ENCODE measurements at regions not wholly inside any gene's neighbourhood (a gene's known extent, or its start where the extent isn't known, plus 50 kb on each side); places are given as distances from the start of the nearest gene placed in this dataset.
"Not testable (repeated sequence)": the region's sequence is repeated elsewhere in the genome, so short reads cannot be mapped to it uniquely, and the experiment has no call there.

DNA sequence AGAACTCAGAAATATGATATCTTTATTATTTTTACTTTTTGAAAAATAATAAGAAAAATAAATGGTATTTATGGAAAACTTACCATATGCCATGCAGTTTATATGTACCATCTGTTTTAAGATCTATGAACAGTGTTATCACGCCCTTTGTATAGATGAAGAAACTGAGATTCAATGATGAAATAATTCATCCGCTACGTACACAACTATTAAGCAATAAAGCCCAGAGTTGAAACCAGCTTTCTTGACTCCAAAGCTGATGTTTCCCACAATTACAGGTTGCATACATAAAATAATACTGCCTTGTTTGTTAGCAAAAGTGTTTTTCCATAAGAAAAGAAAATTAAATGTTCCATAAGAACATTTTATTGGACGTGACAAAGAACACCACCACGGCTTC, 67.2 kb upstream of the BCL6 start:
- no peaks in the 10 kb centered on the region for H3K9me3 ChIP-seq
- no peak for TF ChIP-seq CTCF (IDR thresholded peaks at IDR 0.05; ENCODE audit: insufficient read depth in 1 of 2, low read depth in 1 of 2, low read length in 1 of 2, severe bottlenecking in 1 of 2, unreplicated experiment in 1 of 2)
- Mint-ChIP-seq H3K4me1 (ENCODE audit: low read depth, unreplicated experiment) (peaks cover 27% of the 10 kb centered on the region), H3K27me3 (ENCODE audit: insufficient read depth, unreplicated experiment) (no peaks in the 10 kb centered on the region), H3K36me3 (ENCODE audit: insufficient read depth, unreplicated experiment) (peaks cover 13% of the 10 kb centered on the region), H3K9me3 (ENCODE audit: unreplicated experiment) (no peaks in the 10 kb centered on the region), H3K27ac (ENCODE audit: unreplicated experiment) (no peak overlapping the region), H3K4me3 (ENCODE audit: unreplicated experiment) (no peak overlapping the region)
- no TSS peak for BruUV-seq (replicated peaks)
- no peak overlapping the region for H3K4me3 ChIP-seq (ENCODE audit: low read depth, low read length)
- DNase-seq, result no peak
- no peaks in the 10 kb centered on the region for H3K27me3 ChIP-seq (replicated peaks; ENCODE audit: control insufficient read depth, insufficient read depth, low read length)
- CTCF ChIA-PET, result no interaction called here
- H3K36me3 ChIP-seq (ENCODE audit: control insufficient read depth, insufficient read depth, low read length), result no peaks in the 10 kb centered on the region
- POLR2A ChIA-PET, result no interaction called here
- intact Hi-C loops (cut with micrococcal nuclease; ENCODE audit: unreplicated experiment), result no loop called here
- peaks cover 46% of the 10 kb centered on the region for H3K4me1 ChIP-seq

- POLR2A ChIA-PET, result no interaction called here
- Histone ChIP-seq H3K9me3 (no peaks in the 10 kb centered on the region), H3K36me3 (ENCODE audit: control insufficient read depth, insufficient read depth, low read length) (no peaks in the 10 kb centered on the region), H3K4me3 (ENCODE audit: low read depth, low read length) (no peak overlapping the region), H3K4me1 (peaks cover 39% of the 10 kb centered on the region), H3K27me3 (replicated peaks; ENCODE audit: control insufficient read depth, insufficient read depth, low read length) (no peaks in the 10 kb centered on the region)
- CTCF ChIA-PET, result no interaction called here
- intact Hi-C loops (cut with micrococcal nuclease; ENCODE audit: unreplicated experiment), result no loop called here
- Mint-ChIP-seq H3K27ac (ENCODE audit: unreplicated experiment) (no peak overlapping the region), H3K4me1 (ENCODE audit: low read depth, unreplicated experiment) (peaks cover 27% of the 10 kb centered on the region), H3K27me3 (ENCODE audit: insufficient read depth, unreplicated experiment) (no peaks in the 10 kb centered on the region), H3K36me3 (ENCODE audit: insufficient read depth, unreplicated experiment) (peaks cover 13% of the 10 kb centered on the region), H3K4me3 (ENCODE audit: unreplicated experiment) (no peak overlapping the region), H3K9me3 (ENCODE audit: unreplicated experiment) (no peaks in the 10 kb centered on the region)
- no peak for TF ChIP-seq CTCF (IDR thresholded peaks at IDR 0.05; ENCODE audit: insufficient read depth in 1 of 2, low read depth in 1 of 2, low read length in 1 of 2, severe bottlenecking in 1 of 2, unreplicated experiment in 1 of 2)
- no peak for DNase-seq
- BruUV-seq (replicated peaks), result no TSS peak
Measured at GRCh38 chr3:187813198-187813597, 67.9 kb upstream of the BCL6 start.

GRCh38 chr3:187817766-187818165, 72.5 kb upstream of the BCL6 start:
- H3K4me3 Mint-ChIP-seq (ENCODE audit: unreplicated experiment); DNase-seq; BruUV-seq (replicated peaks); H3K36me3 ChIP-seq (ENCODE audit: control insufficient read depth, insufficient read depth, low read length); H3K4me3 ChIP-seq (ENCODE audit: low read depth, low read length); H3K27me3 ChIP-seq (replicated peaks; ENCODE audit: control insufficient read depth, insufficient read depth, low read length); POLR2A ChIA-PET; H3K9me3 ChIP-seq; H3K4me1 ChIP-seq; H3K36me3 Mint-ChIP-seq (ENCODE audit: insufficient read depth, unreplicated experiment); CTCF ChIA-PET; H3K27me3 Mint-ChIP-seq (ENCODE audit: insufficient read depth, unreplicated experiment); H3K9me3 Mint-ChIP-seq (ENCODE audit: unreplicated experiment); intact Hi-C loops (cut with micrococcal nuclease; ENCODE audit: unreplicated experiment); H3K27ac Mint-ChIP-seq (ENCODE audit: unreplicated experiment); H3K4me1 Mint-ChIP-seq (ENCODE audit: low read depth, unreplicated experiment): not testable (repeated sequence)

- no TSS peak for BruUV-seq (replicated peaks)
- H3K36me3 Mint-ChIP-seq (ENCODE audit: insufficient read depth, unreplicated experiment), result no peaks in the 10 kb centered on the region
- H3K27ac Mint-ChIP-seq (ENCODE audit: unreplicated experiment), result no peak overlapping the region
- Histone ChIP-seq H3K9me3 (no peaks in the 10 kb centered on the region), H3K4me3 (ENCODE audit: low read depth, low read length) (no peak overlapping the region), H3K4me1 (no peaks in the 10 kb centered on the region), H3K36me3 (ENCODE audit: control insufficient read depth, insufficient read depth, low read length) (no peaks in the 10 kb centered on the region), H3K27me3 (replicated peaks; ENCODE audit: control insufficient read depth, insufficient read depth, low read length) (no peaks in the 10 kb centered on the region)
- no peaks in the 10 kb centered on the region for H3K4me1 Mint-ChIP-seq (ENCODE audit: low read depth, unreplicated experiment)
- no peaks in the 10 kb centered on the region for H3K9me3 Mint-ChIP-seq (ENCODE audit: unreplicated experiment)
- H3K4me3 Mint-ChIP-seq (ENCODE audit: unreplicated experiment), result no peak overlapping the region
- TF ChIP-seq CTCF (IDR thresholded peaks at IDR 0.05; ENCODE audit: insufficient read depth in 1 of 2, low read depth in 1 of 2, low read length in 1 of 2, severe bottlenecking in 1 of 2, unreplicated experiment in 1 of 2), result no peak
- no peaks in the 10 kb centered on the region for H3K27me3 Mint-ChIP-seq (ENCODE audit: insufficient read depth, unreplicated experiment)
- intact Hi-C loops (cut with micrococcal nuclease; ENCODE audit: unreplicated experiment), result no loop called here
- ChIA-PET POLR2A (no interaction called here), CTCF (no interaction called here)
- no peak for DNase-seq
Measured at GRCh38 chr3:187821616-187822317, 76.5 kb upstream of the BCL6 start.

Measured in Caco-2 (cell line).